SK-N-SH (cell line): ENCODE measurements at regions not wholly inside any gene's neighbourhood (a gene's known extent, or its start where the extent isn't known, plus 50 kb on each side); places are given as distances from the start of the nearest gene placed in this dataset.

ENCODE experiments used
- CTCF ChIA-PET: fragments of 300-600, 350-600 bp; formaldehyde crosslinking; extraction: SDS; loops from one replicate; lab custom pipeline; 2021; lab: Yijun Ruan, JAX
- POLR2A ChIA-PET: fragments of 350-600 bp; sonication (Branson Sonifier 250); formaldehyde crosslinking; extraction: SDS; loops from one replicate; lab custom pipeline; 2020; ENCODE audit warnings: antibody characterized with exemption, inconsistent platforms; lab: Yijun Ruan, JAX
- DNase-seq: peaks from one replicate; pipeline ENCODE4 v3.0.0; 2012
- H2AFZ ChIP-seq: fragments of 200-600 bp; sonication (generic); 2 replicates; pipeline ENCODE4 v1.8.1; 2016; ENCODE audit warnings: antibody characterized with exemption, mild to moderate bottlenecking, low read depth
- H3F3A ChIP-seq: fragments of 200-600 bp; sonication (generic); replicated peaks from 2 replicates; pipeline ENCODE3; 2016; ENCODE audit warnings: antibody characterized with exemption, mild to moderate bottlenecking; ENCODE audit not compliant: insufficient read depth
- H3K27ac ChIP-seq, 2 experiments: fragments of 200-500 bp in 1 of 2; fragments of 200-600 bp in 1 of 2; sonication (Bioruptor generic) in 1 of 2; sonication (generic), shearing (Covaris generic) in 1 of 2; 2 replicates each; pipeline versions ENCODE4 v1.5.1 to v1.6.1; 2014 to 2016; ENCODE audit warnings: low read depth in 2 of 2, inconsistent platforms in 1 of 2, low read length in 1 of 2, mild to moderate bottlenecking in 1 of 2, mixed read lengths in 1 of 2
- H3K27me3 ChIP-seq: fragments of 200-600 bp; sonication (generic), shearing (Covaris generic); 2 replicates; pipeline ENCODE4 v1.6.1; 2016; ENCODE audit warnings: mixed run types; ENCODE audit not compliant: insufficient read depth
- H3K36me3 ChIP-seq, 2 experiments: fragments of 200-500 bp in 1 of 2; fragments of 200-600 bp in 1 of 2; sonication (Bioruptor generic) in 1 of 2; sonication (generic) in 1 of 2; replicated peaks in 1 of 2; 2 replicates each; pipeline versions ENCODE3 to v1.5.1; 2014 to 2016; ENCODE audit warnings: low read length in 1 of 2, mild to moderate bottlenecking in 1 of 2; ENCODE audit not compliant: insufficient read depth in 2 of 2, control insufficient read depth in 1 of 2
- H3K4me1 ChIP-seq, 2 experiments: fragments of 200-500 bp in 1 of 2; fragments of 200-600 bp in 1 of 2; sonication (Bioruptor generic) in 1 of 2; sonication (generic), shearing (Covaris generic) in 1 of 2; 2 replicates each; pipeline versions ENCODE4 v1.5.1 to v1.6.1; 2014 to 2016; ENCODE audit warnings: low read depth in 1 of 2, low read length in 1 of 2, mixed run types in 1 of 2; ENCODE audit not compliant: insufficient read depth in 2 of 2, control insufficient read depth in 1 of 2
- H3K4me2 ChIP-seq: fragments of 200-600 bp; sonication (generic), shearing (Covaris generic); 2 replicates; pipeline ENCODE4 v1.6.1; 2017; ENCODE audit warnings: mixed run types
- H3K4me3 ChIP-seq, 2 experiments: fragments of 200-500 bp in 1 of 2; fragments of 200-600 bp in 1 of 2; sonication (Bioruptor generic) in 1 of 2; sonication (generic), shearing (Covaris generic) in 1 of 2; 2 replicates each; pipeline versions ENCODE4 v1.5.1 to v1.8.1; 2014 to 2016; ENCODE audit warnings: low read depth in 2 of 2, inconsistent platforms in 1 of 2, low read length in 1 of 2, mild to moderate bottlenecking in 1 of 2, mixed read lengths in 1 of 2, moderate library complexity in 1 of 2
- H3K79me2 ChIP-seq: fragments of 200-600 bp; sonication (generic); 2 replicates; pipeline ENCODE4 v1.8.1; 2017; ENCODE audit warnings: mild to moderate bottlenecking; ENCODE audit not compliant: insufficient read depth
- H3K9ac ChIP-seq: fragments of 200-600 bp; sonication (generic); 2 replicates; pipeline ENCODE4 v1.6.1; 2017; ENCODE audit warnings: mixed run types
- H3K9me2 ChIP-seq: fragments of 200-600 bp; sonication (generic); 2 replicates; pipeline ENCODE4 v1.6.1; 2017; ENCODE audit warnings: mixed run types
- H3K9me3 ChIP-seq: fragments of 200-600 bp; sonication (generic); 2 replicates; pipeline ENCODE4 v1.6.1; 2017; ENCODE audit warnings: mixed run types, mild to moderate bottlenecking, moderate library complexity
- H4K20me1 ChIP-seq: fragments of 200-600 bp; sonication (generic); 2 replicates; pipeline ENCODE4 v1.6.1; 2017; ENCODE audit warnings: mild to moderate bottlenecking, mixed run types; ENCODE audit not compliant: insufficient read depth
- ELF1 ChIP-seq: IDR thresholded peaks from 2 replicates; pipeline ENCODE4 v1.4.0; 2012
- EZH2phosphoT487 ChIP-seq: fragments of 200-600 bp; sonication (generic); IDR thresholded peaks from 2 replicates; pipeline ENCODE4 v1.6.1; 2017; ENCODE audit warnings: low read depth, mixed run types, mild to moderate bottlenecking, antibody characterized with exemption, moderate library complexity, borderline replicate concordance
- GABPA ChIP-seq: IDR thresholded peaks from 2 replicates; pipeline ENCODE4 v1.4.0; 2012; ENCODE audit warnings: low read depth, mild to moderate bottlenecking
- NFIC ChIP-seq: IDR thresholded peaks from 2 replicates; pipeline ENCODE4 v1.4.0; 2012; ENCODE audit warnings: borderline replicate concordance
- POLR2AphosphoS5 ChIP-seq: IDR thresholded peaks from 2 replicates; pipeline ENCODE4 v1.6.1; 2012; ENCODE audit warnings: low read depth, low read length
- RAD21 ChIP-seq: IDR thresholded peaks from 2 replicates; pipeline ENCODE4 v1.6.1; 2012; ENCODE audit warnings: mild to moderate bottlenecking, low read length
- RXRA ChIP-seq: IDR thresholded peaks from 2 replicates; pipeline ENCODE4 v1.4.0; 2012; ENCODE audit warnings: low read depth, mild to moderate bottlenecking, borderline replicate concordance
- SMC3 ChIP-seq: IDR thresholded peaks from 2 replicates; pipeline ENCODE4 v1.6.1; 2012; ENCODE audit warnings: low read depth, low read length, improper control_type of control experiment
- TEAD4 ChIP-seq: IDR thresholded peaks from 2 replicates; pipeline ENCODE4 v1.4.0; 2012; ENCODE audit warnings: mild to moderate bottlenecking, borderline replicate concordance; ENCODE audit not compliant: insufficient read depth
- YY1 ChIP-seq: IDR thresholded peaks from 2 replicates; pipeline ENCODE4 v1.4.0; 2012; ENCODE audit warnings: low read depth, mild to moderate bottlenecking
- WGBS: methylation state at CpG from one replicate; pipeline ENCODE4 v1.1.6; 2017; ENCODE audit warnings: low lambda C conversion rate; 5-methylcytosine and 5-hydroxymethylcytosine counted together
- TF ChIP-seq, protein P1 (sequence below): IDR thresholded peaks from 2 replicates; pipeline ENCODE4 v1.6.1; 2012; ENCODE audit warnings: mild to moderate bottlenecking, low read depth, low read length, moderate library complexity
- TF ChIP-seq, protein P2 (sequence below): fragments of 150-350 bp; IDR thresholded peaks from 2 replicates; pipeline ENCODE4 v1.6.1; 2017; ENCODE audit warnings: antibody characterized with exemption, low read length, low read depth, borderline replicate concordance

DNA sequence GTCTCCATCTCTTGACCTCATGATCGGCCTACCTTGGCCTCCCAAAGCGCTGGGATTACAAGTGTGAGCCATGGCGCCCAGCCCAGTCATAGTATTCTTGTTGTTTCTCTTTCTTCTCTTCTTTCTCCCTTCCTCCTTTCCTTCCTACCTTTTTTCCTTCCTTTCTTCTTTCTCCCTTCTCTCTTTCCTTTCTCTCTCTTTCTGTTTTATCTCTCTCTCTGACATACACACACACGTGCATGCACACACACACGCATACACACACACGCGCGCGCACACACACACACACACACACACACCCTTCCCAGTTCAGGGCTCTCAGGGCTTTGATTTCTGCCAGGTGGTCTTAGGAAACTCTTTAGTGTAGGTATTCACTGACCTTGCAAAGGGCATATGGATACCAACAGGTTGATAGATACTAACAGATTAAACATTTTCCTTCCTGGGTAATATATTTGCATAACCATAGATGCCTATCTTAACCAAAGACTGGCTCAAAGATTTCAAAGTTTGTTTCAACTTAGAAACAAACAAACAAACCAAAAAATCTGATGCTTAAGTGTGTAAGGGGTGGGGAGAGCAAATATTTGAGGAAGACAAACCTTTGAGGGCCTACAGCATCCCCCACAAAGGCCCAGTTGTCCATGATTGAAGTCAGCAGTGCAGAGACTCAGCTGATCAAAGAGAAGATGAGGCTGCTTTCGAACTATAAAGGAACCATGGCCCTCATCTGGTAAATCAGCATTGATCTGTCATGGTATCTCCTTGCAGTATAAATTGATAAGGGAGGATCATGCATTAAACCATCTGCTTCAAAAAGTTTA is 288.2 kb upstream of the SEMA6A start:
- Histone ChIP-seq H4K20me1 (no peaks in the 10 kb centered on the region), H3K4me2 (no peak overlapping the region), H3K9ac (no peak overlapping the region), H3K27ac (no peak overlapping the region), H3K4me1 (peaks cover 0 to 6% of the 10 kb centered on the region in 2 experiments; a peak in 2 of 4 replicates), H3K79me2 (no peaks in the 10 kb centered on the region), H3K9me3 (no peaks in the 10 kb centered on the region), H3F3A (no peaks in the 10 kb centered on the region), H2AFZ (no peak overlapping the region), H3K4me3 (no peak overlapping the region), H3K27me3 (no peaks in the 10 kb centered on the region), H3K9me2 (no peaks in the 10 kb centered on the region), H3K36me3 (no peaks in the 10 kb centered on the region)
- no peak for DNase-seq
- TF ChIP-seq TEAD4 (no peak), ELF1 (no peak)
- ChIA-PET CTCF (no interaction called here), POLR2A (no interaction called here)
- WGBS = 44% methylated on average over 10 of the region's 10 CpGs

DNA sequence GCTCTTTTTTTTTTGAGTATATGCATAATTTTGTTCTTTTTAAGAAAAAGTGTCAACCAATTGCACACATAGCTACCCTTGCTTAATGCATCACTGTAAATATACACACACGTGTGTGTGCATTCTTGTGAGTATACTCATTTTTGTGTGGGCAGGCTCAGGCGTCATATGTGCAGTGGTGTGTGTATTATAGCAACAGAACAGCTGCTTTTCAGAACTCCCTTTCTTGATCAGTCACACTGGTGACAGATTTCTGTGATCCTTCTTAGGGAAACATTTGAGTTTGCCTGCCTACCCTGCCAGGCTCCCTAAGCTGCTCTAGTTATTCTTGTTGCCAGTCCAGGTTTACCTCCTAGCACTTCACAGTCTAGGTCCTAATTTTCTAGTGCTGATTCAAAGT is 287.0 kb upstream of the SEMA6A start:
- CTCF ChIA-PET = interaction anchor here (1.1 to 1.4 kb wide), 2 partner anchors 16 to 196 kb away, joined by 4 read pairs; no protein-coding TSS in a partner anchor
- H3K4me2 ChIP-seq = no peak overlapping the region

More for the DNA sequence above, 287.0 kb upstream of the SEMA6A start:
- Histone ChIP-seq H4K20me1 (no peaks in the 10 kb centered on the region), H2AFZ (no peak overlapping the region), H3K9ac (no peak overlapping the region), H3K36me3 (no peaks in the 10 kb centered on the region), H3K9me3 (no peaks in the 10 kb centered on the region), H3F3A (no peaks in the 10 kb centered on the region), H3K27me3 (no peaks in the 10 kb centered on the region), H3K27ac (no peak overlapping the region), H3K9me2 (no peaks in the 10 kb centered on the region), H3K4me1 (peaks cover 0 to 6% of the 10 kb centered on the region in 2 experiments; a peak in 2 of 4 replicates), H3K4me3 (no peak overlapping the region), H3K79me2 (no peaks in the 10 kb centered on the region)
- POLR2A ChIA-PET = no interaction called here
- 13% methylated on average over 2 of the region's 2 CpGs for WGBS
- TF ChIP-seq, protein P1, sequence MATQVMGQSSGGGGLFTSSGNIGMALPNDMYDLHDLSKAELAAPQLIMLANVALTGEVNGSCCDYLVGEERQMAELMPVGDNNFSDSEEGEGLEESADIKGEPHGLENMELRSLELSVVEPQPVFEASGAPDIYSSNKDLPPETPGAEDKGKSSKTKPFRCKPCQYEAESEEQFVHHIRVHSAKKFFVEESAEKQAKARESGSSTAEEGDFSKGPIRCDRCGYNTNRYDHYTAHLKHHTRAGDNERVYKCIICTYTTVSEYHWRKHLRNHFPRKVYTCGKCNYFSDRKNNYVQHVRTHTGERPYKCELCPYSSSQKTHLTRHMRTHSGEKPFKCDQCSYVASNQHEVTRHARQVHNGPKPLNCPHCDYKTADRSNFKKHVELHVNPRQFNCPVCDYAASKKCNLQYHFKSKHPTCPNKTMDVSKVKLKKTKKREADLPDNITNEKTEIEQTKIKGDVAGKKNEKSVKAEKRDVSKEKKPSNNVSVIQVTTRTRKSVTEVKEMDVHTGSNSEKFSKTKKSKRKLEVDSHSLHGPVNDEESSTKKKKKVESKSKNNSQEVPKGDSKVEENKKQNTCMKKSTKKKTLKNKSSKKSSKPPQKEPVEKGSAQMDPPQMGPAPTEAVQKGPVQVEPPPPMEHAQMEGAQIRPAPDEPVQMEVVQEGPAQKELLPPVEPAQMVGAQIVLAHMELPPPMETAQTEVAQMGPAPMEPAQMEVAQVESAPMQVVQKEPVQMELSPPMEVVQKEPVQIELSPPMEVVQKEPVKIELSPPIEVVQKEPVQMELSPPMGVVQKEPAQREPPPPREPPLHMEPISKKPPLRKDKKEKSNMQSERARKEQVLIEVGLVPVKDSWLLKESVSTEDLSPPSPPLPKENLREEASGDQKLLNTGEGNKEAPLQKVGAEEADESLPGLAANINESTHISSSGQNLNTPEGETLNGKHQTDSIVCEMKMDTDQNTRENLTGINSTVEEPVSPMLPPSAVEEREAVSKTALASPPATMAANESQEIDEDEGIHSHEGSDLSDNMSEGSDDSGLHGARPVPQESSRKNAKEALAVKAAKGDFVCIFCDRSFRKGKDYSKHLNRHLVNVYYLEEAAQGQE = no peak
- TF ChIP-seq YY1 (no peak), EZH2phosphoT487 (no peak), RAD21 (no peak), RXRA (no peak), NFIC (no peak), SMC3 (no peak), POLR2AphosphoS5 (no peak), GABPA (no peak)
- TF ChIP-seq, protein P2, sequence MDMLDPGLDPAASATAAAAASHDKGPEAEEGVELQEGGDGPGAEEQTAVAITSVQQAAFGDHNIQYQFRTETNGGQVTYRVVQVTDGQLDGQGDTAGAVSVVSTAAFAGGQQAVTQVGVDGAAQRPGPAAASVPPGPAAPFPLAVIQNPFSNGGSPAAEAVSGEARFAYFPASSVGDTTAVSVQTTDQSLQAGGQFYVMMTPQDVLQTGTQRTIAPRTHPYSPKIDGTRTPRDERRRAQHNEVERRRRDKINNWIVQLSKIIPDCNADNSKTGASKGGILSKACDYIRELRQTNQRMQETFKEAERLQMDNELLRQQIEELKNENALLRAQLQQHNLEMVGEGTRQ = no peak
- no peak for DNase-seq
